GM23338 (cell line): ENCODE measurements at regions not wholly inside any gene's neighbourhood (a gene's known extent, or its start where the extent isn't known, plus 50 kb on each side); places are given as distances from the start of the nearest gene placed in this dataset.

Experiments used
- ATAC-seq: fragments of 200-7000 bp; cut with Tn5 transposase; 3 replicates; pipeline ENCODE4 v1.9.1; 2020
- DNase-seq: peaks from one replicate; pipeline ENCODE4 v3.0.0-alpha.2; 2015; ENCODE audit warnings: low spot score
- H2AFZ ChIP-seq: fragments of 200-600 bp; sonication (generic); 2 replicates; pipeline ENCODE4 v1.8.0; 2016; ENCODE audit warnings: antibody characterized with exemption, mild to moderate bottlenecking, moderate library complexity
- H3F3A ChIP-seq: fragments of 200-600 bp; sonication (generic); replicated peaks from 2 replicates; pipeline ENCODE4 v1.8.0; 2017; ENCODE audit warnings: antibody characterized with exemption, mixed run types, low read depth
- H3K27ac ChIP-seq: fragments of 200-600 bp; sonication (generic); 2 replicates; pipeline ENCODE4 v1.6.1; 2016; ENCODE audit warnings: low read depth
- H3K27me3 ChIP-seq: fragments of 200-600 bp; sonication (generic); 2 replicates; pipeline ENCODE4 v1.8.0; 2016; ENCODE audit warnings: mild to moderate bottlenecking, mixed run types, moderate library complexity; ENCODE audit not compliant: insufficient read depth
- H3K36me3 ChIP-seq: fragments of 200-600 bp; sonication (generic); 2 replicates; pipeline ENCODE4 v1.8.0; 2016; ENCODE audit warnings: mild to moderate bottlenecking; ENCODE audit not compliant: insufficient read depth
- H3K4me1 ChIP-seq: fragments of 200-600 bp; sonication (generic); 2 replicates; pipeline ENCODE4 v1.8.0; 2016; ENCODE audit warnings: mild to moderate bottlenecking, moderate library complexity; ENCODE audit not compliant: insufficient read depth
- H3K4me2 ChIP-seq: fragments of 200-600 bp; sonication (generic); 2 replicates; pipeline ENCODE4 v1.7.1; 2017; ENCODE audit warnings: mixed run types
- H3K4me3 ChIP-seq: fragments of 200-600 bp; sonication (generic); 2 replicates; pipeline ENCODE4 v1.6.1; 2016; ENCODE audit warnings: mixed run types
- H3K79me2 ChIP-seq: fragments of 200-600 bp; sonication (generic); replicated peaks from 2 replicates; pipeline ENCODE4 v1.8.0; 2017; ENCODE audit warnings: mild to moderate bottlenecking; ENCODE audit not compliant: insufficient read depth
- H3K9me2 ChIP-seq: fragments of 200-600 bp; sonication (generic); 2 replicates; pipeline ENCODE4 v1.8.0; 2017; ENCODE audit not compliant: insufficient read depth
- H4K20me1 ChIP-seq: fragments of 200-600 bp; sonication (generic); replicated peaks from 2 replicates; pipeline ENCODE4 v1.8.0; 2017; ENCODE audit warnings: mild to moderate bottlenecking; ENCODE audit not compliant: insufficient read depth
- H3K27ac Mint-ChIP-seq: 2 replicates; pipeline ENCODE4 v1.8.0; 2020; ENCODE audit warnings: inconsistent platforms, mild to moderate bottlenecking, moderate library complexity, mixed read lengths
- H3K27me3 Mint-ChIP-seq: 3 replicates; pipeline ENCODE4 v1.8.0; 2022; ENCODE audit warnings: low read depth, mild to moderate bottlenecking, moderate library complexity, mixed read lengths, inconsistent platforms; ENCODE audit not compliant: insufficient read depth, poor library complexity
- H3K36me3 Mint-ChIP-seq: 3 replicates; pipeline ENCODE4 v1.8.0; 2021; ENCODE audit warnings: low read depth, mild to moderate bottlenecking, inconsistent platforms, moderate library complexity, mixed read lengths
- H3K4me1 Mint-ChIP-seq: 3 replicates; pipeline ENCODE4 v1.8.0; 2020; ENCODE audit warnings: mild to moderate bottlenecking, inconsistent platforms, mixed read lengths
- H3K4me3 Mint-ChIP-seq: 3 replicates; pipeline ENCODE4 v1.8.0; 2021; ENCODE audit warnings: moderate library complexity, mild to moderate bottlenecking, inconsistent platforms, mixed read lengths
- H3K9me3 Mint-ChIP-seq: 3 replicates; pipeline ENCODE4 v1.8.0; 2020; ENCODE audit warnings: moderate library complexity, mild to moderate bottlenecking, inconsistent platforms, mixed read lengths
- CREB1 ChIP-seq: fragments of 250-450 bp; sonication (Bioruptor Pico); IDR thresholded peaks from 2 replicates; pipeline ENCODE4 v1.5.0; 2020; ENCODE audit warnings: low read depth, mild to moderate bottlenecking, moderate library complexity
- ETS1 ChIP-seq: IDR thresholded peaks from 2 replicates; pipeline ENCODE4 v1.6.1; 2016; ENCODE audit warnings: antibody characterized with exemption
- EZH2 ChIP-seq: fragments of 200-600 bp; sonication (generic); IDR thresholded peaks from one replicate; pipeline ENCODE4 v1.8.0; 2017; ENCODE audit warnings: antibody characterized with exemption, mild to moderate bottlenecking, low read depth; ENCODE audit not compliant: unreplicated experiment
- EZH2phosphoT487 ChIP-seq: fragments of 200-600 bp; sonication (generic); IDR thresholded peaks from one replicate; pipeline ENCODE4 v1.8.1; 2018; ENCODE audit warnings: antibody characterized with exemption; ENCODE audit not compliant: unreplicated experiment
- NANOG ChIP-seq: IDR thresholded peaks from 2 replicates; pipeline ENCODE4 v1.6.1; 2016; ENCODE audit warnings: antibody characterized with exemption, borderline replicate concordance
- POLR2AphosphoS5 ChIP-seq: IDR thresholded peaks from 2 replicates; pipeline ENCODE4 v1.6.1; 2016; ENCODE audit warnings: antibody characterized with exemption, low read depth
- ZNF331 ChIP-seq: fragments of 250-450 bp; sonication (Bioruptor Pico); IDR thresholded peaks from 2 replicates; pipeline ENCODE4 v1.5.0; 2020; ENCODE audit warnings: low read depth, mild to moderate bottlenecking, moderate library complexity
- TF ChIP-seq, protein P1 (sequence below): fragments of 250-450 bp; sonication (Bioruptor Pico); IDR thresholded peaks from 2 replicates; pipeline ENCODE4 v1.5.0; 2020; ENCODE audit warnings: mild to moderate bottlenecking, moderate library complexity
- TF ChIP-seq, protein P2 (sequence below): IDR thresholded peaks from one replicate; pipeline ENCODE4 v1.6.1; 2018; ENCODE audit warnings: antibody characterized with exemption; ENCODE audit not compliant: unreplicated experiment

- H3K4me1 ChIP-seq: no peaks in the 10 kb centered on the region
- H3K36me3 Mint-ChIP-seq: no peaks in the 10 kb centered on the region
- H3K27me3 ChIP-seq: no peaks in the 10 kb centered on the region
- H3K9me3 Mint-ChIP-seq: no peaks in the 10 kb centered on the region
- DNase-seq (no peak), ATAC-seq (no peak)
- H3K4me3 Mint-ChIP-seq: no peak overlapping the region
- H3F3A ChIP-seq: no peaks in the 10 kb centered on the region
- H4K20me1 ChIP-seq: no peaks in the 10 kb centered on the region
- H3K4me2 ChIP-seq: no peak overlapping the region
- H3K27me3 Mint-ChIP-seq: peaks cover 4% of the 10 kb centered on the region
- no peak overlapping the region for H3K4me3 ChIP-seq
- H3K79me2 ChIP-seq: no peaks in the 10 kb centered on the region
- no peak for TF ChIP-seq ETS1
- TF ChIP-seq NANOG: no peak
- TF ChIP-seq, protein P1, sequence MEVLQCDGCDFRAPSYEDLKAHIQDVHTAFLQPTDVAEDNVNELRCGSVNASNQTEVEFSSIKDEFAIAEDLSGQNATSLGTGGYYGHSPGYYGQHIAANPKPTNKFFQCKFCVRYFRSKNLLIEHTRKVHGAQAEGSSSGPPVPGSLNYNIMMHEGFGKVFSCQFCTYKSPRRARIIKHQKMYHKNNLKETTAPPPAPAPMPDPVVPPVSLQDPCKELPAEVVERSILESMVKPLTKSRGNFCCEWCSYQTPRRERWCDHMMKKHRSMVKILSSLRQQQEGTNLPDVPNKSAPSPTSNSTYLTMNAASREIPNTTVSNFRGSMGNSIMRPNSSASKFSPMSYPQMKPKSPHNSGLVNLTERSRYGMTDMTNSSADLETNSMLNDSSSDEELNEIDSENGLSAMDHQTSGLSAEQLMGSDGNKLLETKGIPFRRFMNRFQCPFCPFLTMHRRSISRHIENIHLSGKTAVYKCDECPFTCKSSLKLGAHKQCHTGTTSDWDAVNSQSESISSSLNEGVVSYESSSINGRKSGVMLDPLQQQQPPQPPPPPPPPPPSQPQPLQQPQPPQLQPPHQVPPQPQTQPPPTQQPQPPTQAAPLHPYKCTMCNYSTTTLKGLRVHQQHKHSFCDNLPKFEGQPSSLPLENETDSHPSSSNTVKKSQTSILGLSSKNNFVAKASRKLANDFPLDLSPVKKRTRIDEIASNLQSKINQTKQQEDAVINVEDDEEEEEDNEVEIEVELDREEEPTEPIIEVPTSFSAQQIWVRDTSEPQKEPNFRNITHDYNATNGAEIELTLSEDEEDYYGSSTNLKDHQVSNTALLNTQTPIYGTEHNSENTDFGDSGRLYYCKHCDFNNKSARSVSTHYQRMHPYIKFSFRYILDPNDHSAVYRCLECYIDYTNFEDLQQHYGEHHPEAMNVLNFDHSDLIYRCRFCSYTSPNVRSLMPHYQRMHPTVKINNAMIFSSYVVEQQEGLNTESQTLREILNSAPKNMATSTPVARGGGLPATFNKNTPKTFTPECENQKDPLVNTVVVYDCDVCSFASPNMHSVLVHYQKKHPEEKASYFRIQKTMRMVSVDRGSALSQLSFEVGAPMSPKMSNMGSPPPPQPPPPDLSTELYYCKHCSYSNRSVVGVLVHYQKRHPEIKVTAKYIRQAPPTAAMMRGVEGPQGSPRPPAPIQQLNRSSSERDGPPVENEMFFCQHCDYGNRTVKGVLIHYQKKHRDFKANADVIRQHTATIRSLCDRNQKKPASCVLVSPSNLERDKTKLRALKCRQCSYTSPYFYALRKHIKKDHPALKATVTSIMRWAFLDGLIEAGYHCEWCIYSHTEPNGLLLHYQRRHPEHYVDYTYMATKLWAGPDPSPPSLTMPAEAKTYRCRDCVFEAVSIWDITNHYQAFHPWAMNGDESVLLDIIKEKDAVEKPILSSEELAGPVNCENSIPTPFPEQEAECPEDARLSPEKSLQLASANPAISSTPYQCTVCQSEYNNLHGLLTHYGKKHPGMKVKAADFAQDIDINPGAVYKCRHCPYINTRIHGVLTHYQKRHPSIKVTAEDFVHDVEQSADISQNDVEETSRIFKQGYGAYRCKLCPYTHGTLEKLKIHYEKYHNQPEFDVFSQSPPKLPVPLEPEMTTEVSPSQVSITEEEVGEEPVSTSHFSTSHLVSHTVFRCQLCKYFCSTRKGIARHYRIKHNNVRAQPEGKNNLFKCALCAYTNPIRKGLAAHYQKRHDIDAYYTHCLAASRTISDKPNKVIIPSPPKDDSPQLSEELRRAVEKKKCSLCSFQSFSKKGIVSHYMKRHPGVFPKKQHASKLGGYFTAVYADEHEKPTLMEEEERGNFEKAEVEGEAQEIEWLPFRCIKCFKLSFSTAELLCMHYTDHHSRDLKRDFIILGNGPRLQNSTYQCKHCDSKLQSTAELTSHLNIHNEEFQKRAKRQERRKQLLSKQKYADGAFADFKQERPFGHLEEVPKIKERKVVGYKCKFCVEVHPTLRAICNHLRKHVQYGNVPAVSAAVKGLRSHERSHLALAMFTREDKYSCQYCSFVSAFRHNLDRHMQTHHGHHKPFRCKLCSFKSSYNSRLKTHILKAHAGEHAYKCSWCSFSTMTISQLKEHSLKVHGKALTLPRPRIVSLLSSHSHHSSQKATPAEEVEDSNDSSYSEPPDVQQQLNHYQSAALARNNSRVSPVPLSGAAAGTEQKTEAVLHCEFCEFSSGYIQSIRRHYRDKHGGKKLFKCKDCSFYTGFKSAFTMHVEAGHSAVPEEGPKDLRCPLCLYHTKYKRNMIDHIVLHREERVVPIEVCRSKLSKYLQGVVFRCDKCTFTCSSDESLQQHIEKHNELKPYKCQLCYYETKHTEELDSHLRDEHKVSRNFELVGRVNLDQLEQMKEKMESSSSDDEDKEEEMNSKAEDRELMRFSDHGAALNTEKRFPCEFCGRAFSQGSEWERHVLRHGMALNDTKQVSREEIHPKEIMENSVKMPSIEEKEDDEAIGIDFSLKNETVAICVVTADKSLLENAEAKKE (CRISPR knock-in tag): no peak
- TF ChIP-seq CREB1 (CRISPR knock-in tag): no peak
- H3K4me1 Mint-ChIP-seq: peaks cover 8% of the 10 kb centered on the region; the same call in 2 of the 3 replicates
- H3K36me3 ChIP-seq: no peaks in the 10 kb centered on the region
- no peak overlapping the region for H3K27ac ChIP-seq
- no peak overlapping the region for H2AFZ ChIP-seq
- H3K27ac Mint-ChIP-seq: no peak overlapping the region
- H3K9me2 ChIP-seq: peaks cover 6% of the 10 kb centered on the region
Measured at GRCh38 chr2:8148260-8149006, 533.4 kb upstream of the ID2 start.

DNA sequence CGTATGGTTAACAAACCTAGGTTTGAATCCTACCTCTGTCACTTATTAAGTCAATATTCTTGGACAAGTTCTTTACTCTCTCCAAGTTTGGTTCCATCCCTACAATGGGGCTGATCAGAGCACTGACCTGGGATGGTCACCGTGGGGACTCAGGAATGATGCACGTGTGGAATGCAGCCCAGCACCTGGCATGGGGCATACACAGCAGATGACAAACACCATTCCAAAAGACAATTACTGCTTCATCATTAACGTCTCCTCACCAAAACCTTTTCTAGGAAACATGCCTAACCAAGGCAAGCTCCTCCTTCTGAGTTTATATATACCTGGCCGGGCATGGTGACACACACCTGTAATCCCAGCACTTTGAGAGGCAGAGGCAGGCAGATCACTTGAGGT, 532.9 kb upstream of the ID2 start:
- Histone ChIP-seq H2AFZ (no peak overlapping the region), H3K27ac (no peak overlapping the region), H4K20me1 (no peaks in the 10 kb centered on the region), H3K79me2 (no peaks in the 10 kb centered on the region), H3K36me3 (no peaks in the 10 kb centered on the region), H3K4me2 (no peak overlapping the region), H3K27me3 (no peaks in the 10 kb centered on the region), H3K4me3 (no peak overlapping the region), H3K4me1 (no peaks in the 10 kb centered on the region), H3F3A (no peaks in the 10 kb centered on the region), H3K9me2 (peaks cover 6% of the 10 kb centered on the region)
- no peak overlapping the region for H3K4me3 Mint-ChIP-seq
- no peaks in the 10 kb centered on the region for H3K36me3 Mint-ChIP-seq
- ATAC-seq (no peak), DNase-seq (no peak)
- no peaks in the 10 kb centered on the region for H3K9me3 Mint-ChIP-seq
- peaks cover 8% of the 10 kb centered on the region; the same call in 2 of the 3 replicates for H3K4me1 Mint-ChIP-seq
- peaks cover 5% of the 10 kb centered on the region for H3K27me3 Mint-ChIP-seq
- H3K27ac Mint-ChIP-seq: no peak overlapping the region
- TF ChIP-seq POLR2AphosphoS5: no peak
- no peak for TF ChIP-seq EZH2
- no peak for TF ChIP-seq CREB1 (CRISPR knock-in tag)
- TF ChIP-seq ZNF331 (CRISPR knock-in tag): no peak
- TF ChIP-seq, protein P2, sequence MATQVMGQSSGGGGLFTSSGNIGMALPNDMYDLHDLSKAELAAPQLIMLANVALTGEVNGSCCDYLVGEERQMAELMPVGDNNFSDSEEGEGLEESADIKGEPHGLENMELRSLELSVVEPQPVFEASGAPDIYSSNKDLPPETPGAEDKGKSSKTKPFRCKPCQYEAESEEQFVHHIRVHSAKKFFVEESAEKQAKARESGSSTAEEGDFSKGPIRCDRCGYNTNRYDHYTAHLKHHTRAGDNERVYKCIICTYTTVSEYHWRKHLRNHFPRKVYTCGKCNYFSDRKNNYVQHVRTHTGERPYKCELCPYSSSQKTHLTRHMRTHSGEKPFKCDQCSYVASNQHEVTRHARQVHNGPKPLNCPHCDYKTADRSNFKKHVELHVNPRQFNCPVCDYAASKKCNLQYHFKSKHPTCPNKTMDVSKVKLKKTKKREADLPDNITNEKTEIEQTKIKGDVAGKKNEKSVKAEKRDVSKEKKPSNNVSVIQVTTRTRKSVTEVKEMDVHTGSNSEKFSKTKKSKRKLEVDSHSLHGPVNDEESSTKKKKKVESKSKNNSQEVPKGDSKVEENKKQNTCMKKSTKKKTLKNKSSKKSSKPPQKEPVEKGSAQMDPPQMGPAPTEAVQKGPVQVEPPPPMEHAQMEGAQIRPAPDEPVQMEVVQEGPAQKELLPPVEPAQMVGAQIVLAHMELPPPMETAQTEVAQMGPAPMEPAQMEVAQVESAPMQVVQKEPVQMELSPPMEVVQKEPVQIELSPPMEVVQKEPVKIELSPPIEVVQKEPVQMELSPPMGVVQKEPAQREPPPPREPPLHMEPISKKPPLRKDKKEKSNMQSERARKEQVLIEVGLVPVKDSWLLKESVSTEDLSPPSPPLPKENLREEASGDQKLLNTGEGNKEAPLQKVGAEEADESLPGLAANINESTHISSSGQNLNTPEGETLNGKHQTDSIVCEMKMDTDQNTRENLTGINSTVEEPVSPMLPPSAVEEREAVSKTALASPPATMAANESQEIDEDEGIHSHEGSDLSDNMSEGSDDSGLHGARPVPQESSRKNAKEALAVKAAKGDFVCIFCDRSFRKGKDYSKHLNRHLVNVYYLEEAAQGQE: no peak
- no peak for TF ChIP-seq EZH2phosphoT487
- no peak for TF ChIP-seq NANOG
